SK-N-SH (cell line): ENCODE measurements at regions not wholly inside any gene's neighbourhood (a gene's known extent, or its start where the extent isn't known, plus 50 kb on each side); places are given as distances from the start of the nearest gene placed in this dataset.

ENCODE experiments used
- CTCF ChIP-seq: fragments of 200-600 bp; sonication (generic); IDR thresholded peaks from 2 replicates; pipeline ENCODE4 v1.6.1; 2017; ENCODE audit warnings: antibody characterized with exemption, mild to moderate bottlenecking, moderate library complexity
- FOXM1 ChIP-seq: IDR thresholded peaks from 2 replicates; pipeline ENCODE4 v1.4.0; 2012; ENCODE audit warnings: low read depth, mild to moderate bottlenecking
- TAF1 ChIP-seq: IDR thresholded peaks from 2 replicates; pipeline ENCODE4 v1.6.1; 2012; ENCODE audit warnings: low read depth, mild to moderate bottlenecking, low read length, moderate library complexity, borderline replicate concordance

DNA sequence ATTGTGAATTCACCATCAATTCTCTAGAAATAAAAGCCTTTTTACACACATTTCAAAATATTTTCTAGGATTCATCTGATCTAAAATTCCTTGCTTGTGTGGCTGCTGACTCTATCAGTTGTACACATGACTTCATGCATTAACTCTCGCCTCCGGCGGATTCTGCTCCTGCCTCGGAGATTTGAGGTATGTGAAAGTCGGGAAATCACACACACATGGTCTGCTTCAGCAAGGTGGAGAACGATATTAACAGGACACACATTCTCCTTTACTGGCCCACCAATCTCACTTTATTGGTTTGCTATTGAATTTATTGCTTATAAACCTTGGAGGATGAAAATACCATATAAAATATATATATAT, 855.7 kb downstream of the SLITRK5 start:
- TF ChIP-seq FOXM1 (no peak), TAF1 (no peak), CTCF (no peak)
